Suppressor macrophage (primary cell): ENCODE measurements at regions not wholly inside any gene's neighbourhood (a gene's known extent, or its start where the extent isn't known, plus 50 kb on each side); places are given as distances from the start of the nearest gene placed in this dataset.
"Not testable (repeated sequence)": the region's sequence is repeated elsewhere in the genome, so short reads cannot be mapped to it uniquely, and the experiment has no call there.

Source experiments
- DNase-seq, 4 experiments: peaks; one replicate each; pipeline ENCODE4 v3.0.0-alpha.2; 2020 to 2022

DNA sequence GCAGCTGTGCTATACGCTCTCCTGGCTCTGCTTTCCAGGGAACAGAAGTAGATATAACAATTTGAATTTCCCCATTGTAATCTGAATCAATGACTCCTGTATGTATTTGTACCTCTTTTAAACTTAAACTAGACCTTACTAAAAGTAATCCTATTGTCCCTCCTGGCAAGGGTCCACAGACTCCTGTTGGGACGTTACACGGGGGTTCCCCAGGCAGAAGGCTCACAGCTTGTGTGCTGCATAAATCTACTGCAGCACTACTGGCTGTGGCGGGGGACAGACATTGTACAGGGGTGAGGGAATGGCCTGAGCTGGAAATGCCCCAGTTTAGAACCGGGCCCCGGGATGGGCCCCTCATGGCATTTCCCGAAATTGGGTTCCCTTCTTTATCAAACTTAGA, 432.2 kb upstream of the SGO1 start:
- DNase-seq = not testable (repeated sequence)

DNA sequence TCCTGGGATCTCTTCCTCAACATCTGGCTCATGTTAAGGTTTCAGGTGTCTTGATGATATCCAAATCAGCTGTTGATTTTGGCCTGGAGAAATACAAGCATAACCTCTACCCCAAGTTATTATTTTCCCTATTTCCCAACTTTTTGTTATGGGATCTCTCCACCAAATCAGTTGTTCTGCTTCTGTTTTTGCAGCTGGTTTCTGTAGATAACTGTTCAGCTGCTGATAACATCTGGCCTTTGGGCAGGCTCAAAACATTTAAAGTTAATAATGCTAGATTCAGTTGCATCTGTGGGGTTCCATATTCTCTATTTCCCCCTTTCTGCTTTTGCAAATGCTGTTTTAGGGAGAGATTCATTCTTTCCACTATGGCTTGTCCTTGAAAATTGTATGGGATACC, 430.0 kb upstream of the SGO1 start:
- DNase-seq = not testable (repeated sequence)

DNA sequence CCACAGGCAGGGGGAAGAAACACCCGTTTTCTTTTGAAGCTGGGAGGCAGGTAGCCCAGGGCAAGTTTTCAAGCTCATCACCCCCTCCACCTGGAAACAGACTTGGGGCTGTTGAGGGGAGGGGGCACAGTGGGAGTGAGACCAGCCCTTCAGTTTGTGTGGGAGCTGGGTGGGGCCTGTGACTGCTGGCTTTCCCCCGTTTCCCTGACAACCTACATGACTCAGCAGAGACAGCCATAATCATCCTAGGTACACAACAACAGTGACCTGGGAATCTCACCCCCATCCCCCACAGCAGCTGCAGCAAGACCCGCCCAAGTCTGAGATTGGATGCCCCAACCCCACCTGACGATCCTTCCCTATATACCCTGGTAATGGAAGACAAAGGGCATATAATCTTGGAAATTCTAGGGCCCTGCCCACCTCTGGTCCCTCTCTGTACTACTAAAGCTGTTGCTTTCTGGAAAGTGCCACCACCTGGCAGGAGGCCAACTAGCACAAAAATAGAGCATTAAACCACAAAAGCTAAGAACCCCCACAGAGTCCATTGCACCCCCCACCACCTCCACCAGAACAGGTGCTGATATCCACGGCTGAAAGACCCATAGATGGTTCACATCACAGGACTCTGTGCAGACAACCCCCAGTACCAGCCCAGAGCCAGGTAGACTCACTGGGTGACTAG, 422.2 kb upstream of the SGO1 start:
- DNase-seq = no peak

DNA sequence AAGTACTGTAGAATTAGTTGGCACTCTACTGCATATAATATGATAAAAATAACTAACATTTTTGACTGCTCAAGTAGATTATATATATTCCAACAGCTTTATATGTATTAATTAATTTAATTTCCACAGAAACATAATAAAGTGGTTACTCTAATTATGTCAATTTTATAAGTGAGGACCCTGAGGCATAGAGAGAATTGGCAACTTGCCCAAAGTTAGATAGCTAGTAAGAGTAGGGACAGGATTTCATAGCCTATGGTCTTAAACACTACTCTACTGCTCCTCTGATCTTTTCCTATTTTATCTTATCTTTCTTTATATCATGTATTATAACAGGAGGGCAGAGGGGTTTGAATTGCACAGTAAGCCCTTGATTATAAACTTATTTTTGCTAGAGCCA, 418.7 kb upstream of the SGO1 start:
- no peak for DNase-seq

DNA sequence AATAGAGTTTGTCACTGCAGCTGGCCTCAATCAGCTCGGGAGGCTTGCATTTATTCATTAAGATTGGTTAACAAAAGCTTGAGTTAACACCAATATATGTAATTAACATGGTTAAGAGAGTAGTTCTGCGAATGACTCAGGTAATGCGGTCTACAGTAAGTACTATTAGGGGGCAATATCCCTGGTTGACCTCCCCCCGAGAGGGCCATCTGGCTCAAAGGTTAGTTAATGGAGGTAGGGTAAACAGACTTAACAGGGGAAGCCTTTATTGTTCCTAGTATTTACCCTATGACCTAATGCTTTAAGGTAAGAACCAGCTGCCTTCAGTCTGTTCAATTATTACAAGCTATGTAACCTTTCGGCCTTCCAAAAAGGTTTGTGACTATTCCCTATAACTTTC, 403.3 kb upstream of the SGO1 start:
- no peak for DNase-seq

DNA sequence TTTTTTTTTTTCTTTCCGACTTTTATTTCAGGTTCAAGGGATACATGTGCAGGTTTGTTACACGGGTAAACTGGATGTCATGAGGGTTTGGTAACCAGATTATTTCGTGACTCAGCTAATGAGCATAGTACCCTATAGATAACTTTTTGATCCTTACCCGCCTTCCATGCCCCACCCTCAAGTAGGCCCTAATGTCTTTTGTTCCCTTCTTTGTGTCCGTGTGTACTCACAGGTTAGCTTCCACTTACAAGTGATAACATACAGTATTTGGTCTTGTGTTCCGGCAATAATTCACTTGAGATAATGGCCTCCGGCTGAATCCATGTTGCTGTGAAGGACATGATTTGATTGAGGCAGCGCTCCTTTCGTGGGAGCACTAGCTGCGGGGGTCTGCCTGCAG, 402.8 kb upstream of the SGO1 start:
- no peak for DNase-seq

DNA sequence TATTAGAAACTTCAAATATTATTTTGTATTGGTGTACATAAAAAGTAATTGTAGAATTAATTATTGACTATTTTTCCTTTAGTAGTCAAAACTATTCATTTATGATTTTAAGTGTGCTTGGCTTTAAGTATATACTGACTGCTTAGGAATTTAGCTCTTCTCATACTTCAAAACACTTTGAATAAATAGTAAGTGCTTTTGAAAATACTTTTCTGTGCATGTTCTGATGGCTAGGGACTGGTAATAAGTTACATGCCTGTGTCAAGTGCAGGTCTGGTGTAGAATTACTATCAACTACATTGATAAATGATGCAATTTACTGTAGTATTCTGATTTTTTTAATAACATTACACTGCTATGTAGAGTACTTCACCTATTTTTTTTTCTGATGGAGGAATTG, 397.6 kb upstream of the SGO1 start:
- DNase-seq = no peak

DNA sequence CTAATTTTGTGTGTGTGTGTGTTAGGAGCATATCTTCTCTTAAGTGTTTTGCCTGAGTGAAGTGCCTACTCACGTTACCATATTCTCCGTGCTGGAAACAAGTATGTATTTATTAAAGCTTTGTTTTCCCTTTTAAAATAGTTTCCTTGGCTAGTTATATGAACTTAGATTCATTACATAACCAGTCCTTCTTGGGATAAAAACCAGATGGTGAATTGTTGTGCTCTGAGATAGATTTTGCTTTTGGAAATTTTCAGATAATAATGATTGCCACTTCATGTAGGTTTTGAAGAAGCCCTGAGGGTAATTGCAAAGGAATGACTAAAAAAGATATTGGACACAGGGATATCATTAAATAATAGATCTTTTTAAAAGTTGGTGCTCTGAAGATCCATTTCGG, 390.2 kb upstream of the SGO1 start:
- no peak for DNase-seq

DNA sequence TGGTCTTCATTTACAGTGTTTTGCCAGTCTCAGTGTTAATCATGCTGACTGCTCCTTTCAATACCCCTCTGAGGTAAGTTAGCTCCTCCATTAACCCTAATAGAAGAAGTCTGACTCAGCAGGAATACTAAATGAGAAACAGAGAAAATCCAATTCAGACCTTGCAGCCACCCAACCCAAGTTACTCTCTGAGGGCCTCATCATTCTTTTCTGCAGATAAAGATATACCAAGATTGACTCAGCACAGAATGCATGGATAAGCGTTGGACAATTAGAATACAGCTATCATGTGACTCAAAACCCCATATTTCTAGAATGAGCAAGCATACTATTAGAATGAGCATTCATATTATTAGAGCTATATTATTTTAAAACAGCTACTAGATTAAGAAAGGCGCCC, 389.1 kb upstream of the SGO1 start:
- DNase-seq = no peak

DNA sequence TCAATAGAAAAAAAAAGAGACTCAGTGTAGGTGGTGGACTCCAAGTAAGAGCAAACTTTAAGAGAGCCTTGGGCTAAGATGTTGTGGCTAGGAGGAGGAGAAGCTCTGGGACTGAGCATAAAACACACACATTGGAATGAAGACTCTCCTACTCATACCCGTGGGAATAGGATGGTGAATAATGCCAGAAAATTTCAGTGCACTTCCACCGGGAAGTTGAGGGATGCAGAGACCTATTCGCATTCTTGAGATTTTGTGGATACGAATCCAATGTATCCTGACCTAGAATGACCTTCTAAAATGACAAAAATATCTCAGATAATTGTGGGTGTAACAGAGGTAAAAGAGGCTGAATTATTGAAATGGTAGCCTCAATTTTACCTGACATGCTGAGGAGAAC, 388.7 kb upstream of the SGO1 start:
- DNase-seq = no peak

DNA sequence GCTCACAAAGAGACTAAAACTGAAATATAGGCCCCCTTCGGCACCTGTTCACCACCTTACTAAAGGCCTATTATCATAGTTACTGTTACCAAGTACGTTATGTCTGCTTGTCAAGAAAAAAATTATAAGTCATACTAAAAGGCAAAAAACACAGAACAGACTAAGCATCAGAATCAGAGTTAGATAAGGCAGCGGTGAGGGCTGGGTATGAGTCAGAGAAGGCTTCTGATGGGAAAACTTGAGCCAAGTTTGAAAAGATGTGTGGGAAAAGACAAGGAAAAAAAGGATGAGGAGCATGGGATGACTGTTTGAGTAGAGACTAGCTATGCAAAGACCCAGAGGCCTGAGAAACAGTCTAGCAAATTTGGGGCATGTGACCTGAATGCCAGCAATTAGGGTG, 387.2 kb upstream of the SGO1 start:
- DNase-seq = no peak

DNA sequence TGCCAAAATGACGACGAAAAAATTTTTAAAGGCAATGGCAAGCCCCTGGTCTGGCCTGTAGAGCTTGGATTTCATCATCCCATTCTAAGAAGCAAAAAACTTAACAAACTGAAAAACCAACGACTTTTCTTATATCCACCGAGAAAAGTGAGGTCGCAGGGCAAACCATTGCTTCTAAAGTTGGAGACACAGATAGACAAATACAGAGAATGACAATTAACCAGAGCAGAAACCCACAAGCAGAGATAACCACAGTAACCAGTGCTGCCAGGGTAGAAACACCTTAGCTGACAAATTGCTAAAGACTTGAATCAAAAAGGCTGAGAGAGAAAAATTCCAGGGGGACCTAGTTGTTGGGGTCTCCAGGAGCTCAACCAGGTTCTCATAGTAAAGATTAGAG, 386.5 kb upstream of the SGO1 start:
- DNase-seq = no peak

DNA sequence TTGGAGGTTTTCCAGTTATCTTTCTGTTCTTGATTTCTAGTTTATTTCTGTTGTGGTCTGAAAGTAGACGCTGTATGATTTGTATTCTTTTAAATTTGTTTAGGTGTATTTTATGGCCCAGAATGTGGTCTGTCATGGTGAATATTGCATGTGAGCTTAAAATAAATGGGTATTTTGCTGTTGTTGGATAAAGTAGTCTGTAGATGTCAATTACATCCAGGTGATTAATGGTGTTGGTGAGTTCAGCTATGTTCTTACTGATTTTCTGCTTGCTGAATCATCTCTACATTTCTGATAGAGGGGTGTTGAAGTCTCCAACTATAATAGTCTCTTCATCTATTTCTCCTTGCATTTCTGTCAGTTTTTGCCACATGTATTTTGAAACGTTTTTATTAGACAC, 383.3 kb upstream of the SGO1 start:
- DNase-seq = no peak

DNA sequence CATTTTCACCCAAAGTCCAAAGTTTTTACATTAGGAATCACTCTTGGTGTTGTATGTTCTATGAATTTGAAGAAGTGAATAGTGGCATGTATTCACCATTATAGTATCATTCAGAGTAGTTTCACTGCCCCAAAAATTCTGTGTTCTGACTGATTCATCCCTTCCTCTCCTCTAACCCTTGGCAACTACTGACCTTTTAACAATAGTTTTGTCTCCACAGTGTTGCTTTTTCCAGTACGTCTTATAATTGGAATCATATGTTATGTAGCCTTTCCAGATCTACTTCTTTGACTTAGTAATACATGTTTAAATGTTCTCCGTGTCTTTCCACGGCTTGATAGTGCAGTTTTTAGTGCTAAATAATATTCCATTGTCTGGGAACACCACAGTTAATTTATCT, 379.0 kb upstream of the SGO1 start:
- DNase-seq = no peak

DNA sequence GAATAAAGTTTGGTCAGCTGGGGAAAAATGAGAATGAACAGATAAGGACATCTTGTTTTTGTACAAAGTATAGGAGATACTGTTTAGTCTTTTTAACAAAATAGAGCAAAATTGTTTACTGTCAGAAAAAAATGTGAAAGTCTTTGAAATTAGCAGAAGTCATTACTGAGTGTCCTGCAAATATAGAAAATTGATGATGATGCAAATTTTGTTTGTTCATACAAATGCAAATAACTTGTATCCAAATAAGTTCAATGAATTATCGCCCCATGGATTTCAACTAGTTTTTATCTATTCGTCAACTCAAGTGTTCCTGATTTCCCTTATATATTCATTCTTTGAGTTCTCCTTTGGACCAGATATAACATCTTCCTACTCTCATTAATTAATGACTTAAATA, 378.0 kb upstream of the SGO1 start:
- no peak for DNase-seq

DNA sequence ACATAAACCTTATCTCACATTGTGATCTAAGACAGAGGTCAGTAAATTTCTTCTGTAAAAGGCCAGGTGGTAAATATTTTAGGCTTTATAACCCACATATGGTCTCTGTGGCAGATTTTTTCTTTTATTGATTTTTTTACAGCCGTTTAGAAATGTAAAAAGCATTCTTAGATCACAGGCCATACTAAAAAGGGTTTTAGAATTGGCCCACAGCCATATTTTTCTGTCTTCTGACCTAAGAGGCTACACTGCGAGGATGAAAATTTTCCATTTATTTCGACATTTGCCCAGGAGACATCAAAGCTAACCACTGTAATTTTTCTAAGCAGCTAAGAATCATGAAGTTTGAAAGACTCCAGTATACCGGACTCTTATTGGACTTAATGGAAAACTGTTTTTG, 377.2 kb upstream of the SGO1 start:
- DNase-seq = no peak

DNA sequence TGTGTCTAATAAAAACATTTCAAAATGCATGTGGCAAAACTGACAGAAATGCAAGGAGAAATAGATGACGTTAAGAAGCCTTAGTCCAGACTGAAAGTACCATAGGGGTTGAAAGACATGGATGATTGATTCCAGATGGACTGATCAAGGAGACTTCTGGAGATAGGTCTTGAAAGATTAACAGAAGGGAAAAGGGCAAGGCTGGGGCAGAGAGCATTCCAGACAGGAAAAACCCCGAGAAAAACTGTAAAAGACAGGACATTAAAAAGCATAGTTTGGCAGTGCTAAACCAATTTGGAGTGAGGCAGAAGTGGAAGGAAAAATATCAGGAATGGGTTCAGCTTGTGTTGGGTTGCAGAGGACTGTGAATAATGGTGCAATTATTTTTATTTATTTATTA, 375.2 kb upstream of the SGO1 start:
- DNase-seq = no peak

DNA sequence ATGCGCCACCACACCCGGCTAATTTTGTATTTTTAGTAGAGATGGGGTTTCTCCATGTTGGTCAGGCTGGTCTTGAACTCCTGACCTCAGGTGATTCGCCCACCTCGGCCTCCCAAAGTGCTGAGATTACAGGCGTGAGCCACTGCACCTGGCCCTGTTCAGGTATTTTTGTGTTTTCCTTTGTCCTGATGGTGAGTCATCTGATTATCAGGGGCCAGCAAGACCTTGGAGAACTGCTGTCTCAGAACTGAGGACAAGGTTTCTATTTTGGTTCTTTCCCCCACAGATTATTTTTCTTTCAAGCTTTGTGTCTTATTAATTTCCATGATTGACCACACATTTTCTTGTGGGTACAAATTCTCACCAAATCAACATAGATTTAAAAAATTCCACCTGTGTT, 374.4 kb upstream of the SGO1 start:
- not testable (repeated sequence) for DNase-seq

DNA sequence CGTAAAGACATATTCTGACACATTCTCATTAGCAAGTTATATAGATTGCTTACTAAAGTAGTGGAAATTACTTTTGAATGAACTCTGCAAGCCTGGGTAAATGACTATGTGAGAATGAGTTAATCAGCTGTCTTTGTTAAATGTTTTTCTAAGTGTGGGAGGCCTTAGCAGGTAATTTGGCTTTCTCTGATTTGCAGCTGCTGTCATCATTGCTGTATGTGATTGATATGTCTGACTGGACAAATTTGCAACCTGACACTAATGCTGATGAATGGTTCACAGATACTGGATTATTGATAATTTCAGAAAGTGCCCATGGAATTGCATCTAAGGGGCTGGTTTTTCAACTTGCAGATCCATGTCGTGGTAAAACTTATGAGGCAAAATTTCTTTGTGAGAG, 372.2 kb upstream of the SGO1 start:
- DNase-seq = no peak

DNA sequence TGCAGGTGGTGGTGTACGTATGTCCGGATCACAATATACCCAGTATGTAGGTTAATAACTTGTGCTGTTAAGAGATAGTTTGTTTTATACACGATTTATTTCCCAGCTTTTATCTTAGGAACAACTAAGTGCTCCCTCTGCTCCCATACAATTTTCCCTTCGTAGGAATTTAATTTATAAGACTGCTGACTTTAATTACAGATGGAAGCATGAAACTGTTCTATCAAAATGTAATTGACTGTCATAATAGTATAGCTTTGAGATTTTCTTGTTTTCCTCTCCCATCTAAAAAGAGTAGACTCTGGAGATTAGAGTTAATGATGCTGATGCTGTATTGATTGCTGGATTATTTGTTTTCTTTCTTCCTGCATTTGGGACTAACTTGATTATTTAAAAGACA, 370.7 kb upstream of the SGO1 start:
- no peak for DNase-seq

DNA sequence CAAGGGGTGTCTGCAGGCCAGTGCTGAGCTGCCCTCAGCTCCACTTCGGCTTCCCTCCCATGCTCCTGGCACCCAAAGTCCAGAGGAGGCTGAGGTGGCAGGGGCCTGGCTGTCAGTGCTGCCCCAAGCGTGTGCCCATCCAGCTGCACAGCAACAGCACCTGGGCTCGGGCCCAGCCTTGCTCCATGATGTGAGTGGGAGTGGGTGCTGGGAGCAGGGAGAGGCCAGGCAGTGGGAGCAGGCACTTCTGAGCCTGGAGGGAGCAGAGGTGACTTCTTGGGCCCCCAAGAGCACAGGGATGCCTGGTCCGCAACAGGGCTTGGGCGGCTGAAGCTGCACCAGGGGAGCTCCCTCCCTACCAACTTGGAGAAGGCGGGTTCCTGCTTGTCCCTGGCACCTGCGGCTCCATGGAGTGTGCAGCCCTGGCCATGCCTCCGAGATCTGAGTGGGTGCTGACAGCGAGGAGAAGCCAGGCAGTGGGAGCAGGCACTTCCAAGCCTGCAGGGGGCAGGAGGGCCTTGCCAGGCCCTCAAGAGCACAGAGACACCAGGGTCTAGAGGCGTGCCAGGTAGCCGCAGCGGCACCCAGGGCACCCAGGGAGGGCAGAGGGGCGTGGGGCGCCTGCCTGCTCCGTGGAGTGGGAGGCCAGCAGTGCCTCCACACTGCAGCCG, 366.7 kb upstream of the SGO1 start:
- no peak for DNase-seq

DNA sequence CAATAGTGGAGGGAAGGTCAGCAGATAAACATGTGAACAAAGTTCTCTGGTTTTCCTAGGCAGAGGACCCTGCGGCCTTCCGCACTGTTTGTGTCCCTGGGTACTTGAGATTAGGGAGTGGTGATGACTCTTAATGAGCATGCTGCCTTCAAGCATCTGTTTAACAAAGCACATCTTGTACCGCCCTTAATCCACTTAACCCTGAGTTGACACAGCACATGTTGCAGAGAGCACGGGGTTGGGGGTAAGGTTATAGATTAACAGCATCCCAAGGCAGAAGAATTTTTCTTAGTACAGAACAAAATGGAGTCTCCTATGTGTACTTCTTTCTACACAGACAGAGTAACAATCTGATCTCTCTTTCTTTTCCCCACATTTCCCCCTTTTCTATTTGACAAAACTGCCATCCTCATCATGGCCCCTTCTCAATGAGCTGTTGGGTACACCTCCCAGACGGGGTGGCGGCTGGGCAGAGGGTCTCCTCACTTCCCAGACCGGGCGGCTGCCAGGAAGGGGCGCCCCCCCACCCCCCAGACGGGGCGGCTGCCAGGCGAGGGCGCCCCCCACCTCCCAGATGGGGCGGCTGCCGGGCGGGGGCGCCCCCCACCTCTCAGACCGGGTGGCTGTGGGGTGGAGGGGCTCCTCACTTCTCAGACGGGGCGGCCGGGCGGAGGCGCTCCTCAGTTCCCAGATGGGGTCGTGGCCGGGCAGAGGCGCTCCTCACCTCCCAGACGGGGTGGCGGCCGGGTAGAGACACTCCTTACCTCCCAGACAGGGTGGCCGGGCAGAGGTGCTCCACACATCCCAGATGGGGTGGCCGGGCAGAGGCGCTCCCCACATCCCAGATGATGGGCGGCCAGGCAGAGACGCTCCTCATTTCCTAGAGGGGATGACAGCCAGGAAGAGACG, 361.6 kb upstream of the SGO1 start:
- DNase-seq = not testable (repeated sequence)

DNA sequence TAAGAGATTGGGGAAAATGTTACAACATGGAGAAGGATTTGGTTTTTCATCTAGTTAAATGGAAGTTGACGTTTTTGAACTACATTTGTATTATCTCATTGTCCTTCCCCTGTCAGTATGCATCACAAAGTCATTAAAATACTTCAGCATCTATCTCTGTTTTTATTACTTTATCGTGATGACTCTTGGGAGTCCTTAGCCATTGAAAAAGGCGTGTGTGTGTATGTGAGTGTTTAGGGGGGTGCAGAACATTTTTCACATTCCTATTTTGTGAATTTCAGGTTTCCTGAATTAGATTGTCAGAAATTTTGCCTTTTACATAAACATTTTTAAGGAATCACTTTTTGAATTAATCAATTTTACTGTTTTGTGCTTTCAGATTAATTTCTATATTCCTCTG, 360.6 kb upstream of the SGO1 start:
- DNase-seq = no peak
